Lower leg skin (tissue), 3 donors: ENCODE measurements at regions not wholly inside any gene's neighbourhood (a gene's known extent, or its start where the extent isn't known, plus 50 kb on each side); places are given as distances from the start of the nearest gene placed in this dataset.

ENCODE experiments used
- POLR2A ChIP-seq, 2 donors: fragments of 450-650 bp; IDR thresholded peaks; one replicate each; pipeline ENCODE4 v1.6.1; 2016 to 2017; ENCODE audit warnings: antibody characterized with exemption in 2 of 2, mild to moderate bottlenecking in 1 of 2, moderate library complexity in 1 of 2
- TF ChIP-seq, protein P1 (sequence below), 3 donors: fragments of 450-650 bp; IDR thresholded peaks; one replicate each; pipeline ENCODE4 v1.5.1; 2016; ENCODE audit warnings: antibody characterized with exemption in 3 of 3, mild to moderate bottlenecking in 3 of 3, moderate library complexity in 2 of 3

DNA sequence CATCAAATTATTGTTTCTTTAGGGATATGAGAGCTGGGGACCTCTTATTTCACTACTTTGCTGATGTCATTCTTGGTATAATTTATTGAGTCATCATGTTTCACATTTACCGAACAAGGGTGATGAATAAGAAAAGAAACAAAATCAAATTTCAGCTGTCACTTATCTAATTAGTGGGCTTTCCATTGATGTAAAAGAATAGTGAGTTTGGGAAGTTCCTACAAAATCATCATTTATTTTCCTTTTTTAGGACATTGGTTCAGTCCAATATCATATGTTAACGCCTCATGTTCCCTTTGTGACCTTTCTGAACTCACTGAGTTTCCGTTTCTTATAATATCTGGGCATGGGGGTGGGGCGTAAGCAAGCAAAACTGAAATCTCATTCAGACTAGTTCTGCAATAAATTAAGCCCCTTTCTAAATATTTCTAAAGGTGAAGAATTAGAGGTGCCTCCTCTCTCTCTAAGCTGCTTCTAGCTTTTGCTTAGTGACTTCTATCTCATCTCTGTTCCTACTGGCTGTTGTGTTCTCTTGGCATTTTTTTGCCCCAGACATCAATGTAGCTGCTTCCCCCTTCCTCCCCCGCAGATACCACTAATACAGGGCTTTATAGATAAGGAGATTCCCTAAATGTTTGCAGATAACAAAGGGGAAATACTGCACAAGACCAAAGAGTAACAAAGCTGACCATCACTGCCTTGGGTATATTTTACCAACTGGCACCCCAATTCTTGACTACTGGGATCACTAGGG is 238.0 kb upstream of the CTNNB1 start:
- TF ChIP-seq, protein P1, sequence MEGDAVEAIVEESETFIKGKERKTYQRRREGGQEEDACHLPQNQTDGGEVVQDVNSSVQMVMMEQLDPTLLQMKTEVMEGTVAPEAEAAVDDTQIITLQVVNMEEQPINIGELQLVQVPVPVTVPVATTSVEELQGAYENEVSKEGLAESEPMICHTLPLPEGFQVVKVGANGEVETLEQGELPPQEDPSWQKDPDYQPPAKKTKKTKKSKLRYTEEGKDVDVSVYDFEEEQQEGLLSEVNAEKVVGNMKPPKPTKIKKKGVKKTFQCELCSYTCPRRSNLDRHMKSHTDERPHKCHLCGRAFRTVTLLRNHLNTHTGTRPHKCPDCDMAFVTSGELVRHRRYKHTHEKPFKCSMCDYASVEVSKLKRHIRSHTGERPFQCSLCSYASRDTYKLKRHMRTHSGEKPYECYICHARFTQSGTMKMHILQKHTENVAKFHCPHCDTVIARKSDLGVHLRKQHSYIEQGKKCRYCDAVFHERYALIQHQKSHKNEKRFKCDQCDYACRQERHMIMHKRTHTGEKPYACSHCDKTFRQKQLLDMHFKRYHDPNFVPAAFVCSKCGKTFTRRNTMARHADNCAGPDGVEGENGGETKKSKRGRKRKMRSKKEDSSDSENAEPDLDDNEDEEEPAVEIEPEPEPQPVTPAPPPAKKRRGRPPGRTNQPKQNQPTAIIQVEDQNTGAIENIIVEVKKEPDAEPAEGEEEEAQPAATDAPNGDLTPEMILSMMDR (IDR thresholded peaks at IDR 0.05): no peak
- no peak for TF ChIP-seq POLR2A (IDR thresholded peaks at IDR 0.05)
